ENCODE measurements at regions not wholly inside any gene's neighbourhood (a gene's known extent, or its start where the extent isn't known, plus 50 kb on each side); places are given as distances from the start of the nearest gene placed in this dataset.
"Not testable (repeated sequence)": the region's sequence is repeated elsewhere in the genome, so short reads cannot be mapped to it uniquely, and the experiment has no call there.

- peak; percentile 59 for DNase-seq (ENCODE audit: low read depth)
- H3K4me3 ChIP-seq (ENCODE audit: low read length): no peak overlapping the region
- TF ChIP-seq CTCF (IDR thresholded peaks at IDR 0.05; ENCODE audit: insufficient read depth, low read depth, low read length, missing control alignments): no peak
Measured at GRCh38 chr11:23903044-23903704, 593.7 kb upstream of the LUZP2 start.

- no peak overlapping the region for H3K4me3 ChIP-seq (ENCODE audit: low read length)
- DNase-seq (ENCODE audit: low read depth): no peak
- no peak for TF ChIP-seq CTCF (IDR thresholded peaks at IDR 0.05; ENCODE audit: insufficient read depth, low read depth, low read length, missing control alignments)
Measured at GRCh38 chr11:23919455-23919854, 577.4 kb upstream of the LUZP2 start.

- H3K4me3 ChIP-seq (ENCODE audit: low read length): no peak overlapping the region
- no peak for TF ChIP-seq CTCF (IDR thresholded peaks at IDR 0.05; ENCODE audit: insufficient read depth, low read depth, low read length, missing control alignments)
- DNase-seq (ENCODE audit: low read depth): no peak
Measured at GRCh38 chr11:23923357-23923756, 573.5 kb upstream of the LUZP2 start.

GRCh38 chr11:23924226-23924625 is 572.6 kb upstream of the LUZP2 start:
- no peak for DNase-seq (ENCODE audit: low read depth)
- H3K4me3 ChIP-seq (ENCODE audit: low read length): no peak overlapping the region
- no peak for TF ChIP-seq CTCF (IDR thresholded peaks at IDR 0.05; ENCODE audit: insufficient read depth, low read depth, low read length, missing control alignments)

- no peak overlapping the region for H3K4me3 ChIP-seq (ENCODE audit: low read length)
- DNase-seq (ENCODE audit: low read depth): no peak
- TF ChIP-seq CTCF (IDR thresholded peaks at IDR 0.05; ENCODE audit: insufficient read depth, low read depth, low read length, missing control alignments): no peak
Measured at GRCh38 chr11:23931443-23931842, 565.4 kb upstream of the LUZP2 start.

- DNase-seq (ENCODE audit: low read depth): peak; percentile 2
- TF ChIP-seq CTCF (IDR thresholded peaks at IDR 0.05; ENCODE audit: insufficient read depth, low read depth, low read length, missing control alignments): no peak
- H3K4me3 ChIP-seq (ENCODE audit: low read length): no peak overlapping the region
Measured at GRCh38 chr11:23932485-23932898, 564.4 kb upstream of the LUZP2 start.

GRCh38 chr11:23933721-23934120 is 563.1 kb upstream of the LUZP2 start:
- no peak for DNase-seq (ENCODE audit: low read depth)
- no peak overlapping the region for H3K4me3 ChIP-seq (ENCODE audit: low read length)
- no peak for TF ChIP-seq CTCF (IDR thresholded peaks at IDR 0.05; ENCODE audit: insufficient read depth, low read depth, low read length, missing control alignments)

GRCh38 chr11:23934671-23935270 is 562.1 kb upstream of the LUZP2 start:
- not testable (repeated sequence) for DNase-seq (ENCODE audit: low read depth); H3K4me3 ChIP-seq (ENCODE audit: low read length)

GRCh38 chr11:23942117-23942815 is 554.6 kb upstream of the LUZP2 start:
- DNase-seq (ENCODE audit: low read depth); H3K4me3 ChIP-seq (ENCODE audit: low read length): not testable (repeated sequence)
